HFF-Myc (cell line): ENCODE measurements at regions not wholly inside any gene's neighbourhood (a gene's known extent, or its start where the extent isn't known, plus 50 kb on each side); places are given as distances from the start of the nearest gene placed in this dataset.

Experiments used
- DNase-seq: peaks from one replicate; pipeline ENCODE4 v3.0.0-alpha.2; 2011; ENCODE audit warnings: low read depth; ENCODE audit errors: extremely low read depth
- H3K4me3 ChIP-seq: replicated peaks from 2 replicates; pipeline ENCODE4 v1.5.1; 2011; ENCODE audit warnings: low read depth, mild to moderate bottlenecking, control low read depth, low read length
- CTCF ChIP-seq: IDR thresholded peaks from 2 replicates; pipeline ENCODE4 v1.5.1; 2012; ENCODE audit warnings: mild to moderate bottlenecking, low read depth, low read length, control low read depth; ENCODE audit errors: missing control alignments

- TF ChIP-seq CTCF = no peak
- no peak for DNase-seq
- no peak overlapping the region for H3K4me3 ChIP-seq
Observed at GRCh38 chr1:30478799-30479563, 244.4 kb downstream of the MATN1 start.

GRCh38 chr1:30478283-30478682, 245.1 kb downstream of the MATN1 start:
- no peak for TF ChIP-seq CTCF
- no peak for DNase-seq
- H3K4me3 ChIP-seq = no peak overlapping the region

DNA sequence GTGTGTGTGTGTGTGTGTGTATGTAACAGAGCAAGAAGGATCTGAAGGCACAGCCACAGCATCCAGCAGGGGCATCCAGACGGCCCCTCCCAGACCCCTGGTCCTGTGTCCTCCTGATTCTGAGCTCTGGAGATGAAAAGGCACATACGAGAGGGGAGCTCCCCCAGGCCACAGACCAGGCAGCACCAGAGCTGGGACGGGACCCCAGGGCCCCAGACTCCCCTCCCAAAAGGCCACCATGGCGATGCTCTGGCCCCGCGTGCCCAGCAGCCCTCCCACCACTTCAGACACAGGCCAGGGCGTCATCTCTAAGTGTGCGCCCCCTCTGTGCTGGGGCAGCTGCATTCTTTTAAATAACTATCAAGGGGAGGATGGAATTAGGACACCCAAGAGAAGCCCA, 245.8 kb downstream of the MATN1 start:
- no peak for TF ChIP-seq CTCF

DNA sequence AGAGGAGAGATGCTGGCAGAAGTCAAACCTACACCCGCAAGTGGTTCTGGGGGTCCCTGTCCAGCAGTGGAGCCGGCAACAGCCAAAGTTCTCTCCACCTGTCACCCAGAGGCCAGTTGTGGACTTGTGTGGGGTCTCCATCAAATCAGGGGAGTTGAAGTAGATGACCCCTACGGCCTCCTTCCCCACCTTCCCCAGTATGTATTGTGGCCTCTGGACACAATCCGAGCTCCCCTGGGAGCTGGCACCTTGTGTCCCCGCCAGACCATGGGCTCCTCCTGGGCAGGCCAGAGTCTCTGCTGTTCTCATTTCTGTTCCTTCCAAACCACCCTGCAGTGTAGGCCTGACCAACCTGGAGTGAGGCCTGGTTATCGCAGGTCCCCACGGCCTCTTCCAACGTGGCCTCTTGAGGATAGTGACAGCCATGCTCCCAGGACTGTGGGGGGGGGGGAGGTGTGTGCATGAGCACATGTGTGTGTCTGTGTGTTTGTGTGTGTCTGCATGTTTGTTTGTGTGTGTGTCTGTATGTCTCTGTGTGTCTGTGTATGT, 246.4 kb downstream of the MATN1 start:
- no peak for TF ChIP-seq CTCF
- DNase-seq = no peak
- H3K4me3 ChIP-seq = no peak overlapping the region

More for the DNA sequence above, 245.8 kb downstream of the MATN1 start:
- no peak for DNase-seq
- H3K4me3 ChIP-seq = no peak overlapping the region

GRCh38 chr1:30476476-30476875, 246.9 kb downstream of the MATN1 start:
- DNase-seq = no peak
- no peak overlapping the region for H3K4me3 ChIP-seq
- no peak for TF ChIP-seq CTCF

- H3K4me3 ChIP-seq = no peak overlapping the region
- no peak for TF ChIP-seq CTCF
- DNase-seq = no peak
Observed at GRCh38 chr1:30475966-30476365, 247.4 kb downstream of the MATN1 start.
